ENCODE measurements at regions not wholly inside any gene's neighbourhood (a gene's known extent, or its start where the extent isn't known, plus 50 kb on each side); places are given as distances from the start of the nearest gene placed in this dataset.
"Not testable (repeated sequence)": the region's sequence is repeated elsewhere in the genome, so short reads cannot be mapped to it uniquely, and the experiment has no call there.

DNA sequence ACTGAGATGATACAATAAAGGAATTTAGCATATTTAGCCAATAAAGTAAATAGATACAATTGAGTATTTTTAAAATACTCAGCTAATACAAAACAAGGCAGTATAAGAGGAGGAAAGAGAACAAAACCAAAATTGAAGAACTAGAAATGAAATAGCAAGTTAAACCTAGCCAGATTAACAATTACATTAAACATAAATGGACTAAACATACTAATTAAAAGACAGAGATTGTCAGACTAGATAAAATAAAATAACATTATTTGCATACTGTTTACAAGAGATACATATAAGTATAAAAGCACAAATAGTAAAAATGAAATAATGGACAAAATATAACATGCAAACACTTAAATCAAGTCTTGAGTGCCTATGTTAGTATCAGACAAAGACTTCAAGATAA lies 517.7 kb upstream of the PHF14 start:
- TF ChIP-seq, protein P1, sequence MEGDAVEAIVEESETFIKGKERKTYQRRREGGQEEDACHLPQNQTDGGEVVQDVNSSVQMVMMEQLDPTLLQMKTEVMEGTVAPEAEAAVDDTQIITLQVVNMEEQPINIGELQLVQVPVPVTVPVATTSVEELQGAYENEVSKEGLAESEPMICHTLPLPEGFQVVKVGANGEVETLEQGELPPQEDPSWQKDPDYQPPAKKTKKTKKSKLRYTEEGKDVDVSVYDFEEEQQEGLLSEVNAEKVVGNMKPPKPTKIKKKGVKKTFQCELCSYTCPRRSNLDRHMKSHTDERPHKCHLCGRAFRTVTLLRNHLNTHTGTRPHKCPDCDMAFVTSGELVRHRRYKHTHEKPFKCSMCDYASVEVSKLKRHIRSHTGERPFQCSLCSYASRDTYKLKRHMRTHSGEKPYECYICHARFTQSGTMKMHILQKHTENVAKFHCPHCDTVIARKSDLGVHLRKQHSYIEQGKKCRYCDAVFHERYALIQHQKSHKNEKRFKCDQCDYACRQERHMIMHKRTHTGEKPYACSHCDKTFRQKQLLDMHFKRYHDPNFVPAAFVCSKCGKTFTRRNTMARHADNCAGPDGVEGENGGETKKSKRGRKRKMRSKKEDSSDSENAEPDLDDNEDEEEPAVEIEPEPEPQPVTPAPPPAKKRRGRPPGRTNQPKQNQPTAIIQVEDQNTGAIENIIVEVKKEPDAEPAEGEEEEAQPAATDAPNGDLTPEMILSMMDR (IDR thresholded peaks at IDR 0.05): no peak
- H3K4me3 ChIP-seq: no peak overlapping the region
- intact Hi-C loops (cut with DNase I): no loop called here
- H3K27me3 ChIP-seq: no peaks in the 10 kb centered on the region
- H3K9me3 ChIP-seq: no peaks in the 10 kb centered on the region
- H3K36me3 ChIP-seq: no peaks in the 10 kb centered on the region
- no peak for DNase-seq
- no peaks in the 10 kb centered on the region for H3K4me1 ChIP-seq (ENCODE audit: insufficient read depth)
- H3K27ac ChIP-seq: no peak overlapping the region

DNA sequence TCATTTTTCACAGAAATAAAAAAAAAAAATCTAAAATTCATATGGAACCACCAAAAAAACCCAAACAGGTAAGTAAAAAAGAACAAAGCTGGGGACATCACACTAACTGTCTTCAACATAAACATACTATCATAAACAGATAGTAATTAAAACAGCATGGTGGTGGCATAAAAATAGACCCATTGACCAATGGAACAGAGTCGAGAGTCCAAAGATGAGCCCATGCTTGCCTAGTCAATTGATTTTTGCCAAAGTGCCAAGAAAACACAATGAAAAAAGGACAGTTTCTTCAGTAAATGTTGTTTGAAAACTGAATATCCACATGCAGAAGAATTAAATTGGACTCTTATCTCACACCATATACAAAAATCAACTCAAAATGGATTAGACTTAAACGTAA lies 513.2 kb upstream of the PHF14 start:
- H3K27me3 ChIP-seq: no peaks in the 10 kb centered on the region
- WGBS, 3 donors: 86 to 91% (median 86%) methylated on average over 2 of the region's 2 CpGs
- intact Hi-C loops (cut with DNase I): no loop called here
- no peaks in the 10 kb centered on the region for H3K36me3 ChIP-seq
- no peak overlapping the region for H3K27ac ChIP-seq
- H3K4me1 ChIP-seq (ENCODE audit: insufficient read depth): no peaks in the 10 kb centered on the region
- no peak for TF ChIP-seq EP300 (IDR thresholded peaks at IDR 0.05)
- no peak for TF ChIP-seq POLR2A (IDR thresholded peaks at IDR 0.05)
- TF ChIP-seq, protein P1 (IDR thresholded peaks at IDR 0.05): no peak
- DNase-seq: no peak
- no peaks in the 10 kb centered on the region for H3K9me3 ChIP-seq
- no peak overlapping the region for H3K4me3 ChIP-seq

DNA sequence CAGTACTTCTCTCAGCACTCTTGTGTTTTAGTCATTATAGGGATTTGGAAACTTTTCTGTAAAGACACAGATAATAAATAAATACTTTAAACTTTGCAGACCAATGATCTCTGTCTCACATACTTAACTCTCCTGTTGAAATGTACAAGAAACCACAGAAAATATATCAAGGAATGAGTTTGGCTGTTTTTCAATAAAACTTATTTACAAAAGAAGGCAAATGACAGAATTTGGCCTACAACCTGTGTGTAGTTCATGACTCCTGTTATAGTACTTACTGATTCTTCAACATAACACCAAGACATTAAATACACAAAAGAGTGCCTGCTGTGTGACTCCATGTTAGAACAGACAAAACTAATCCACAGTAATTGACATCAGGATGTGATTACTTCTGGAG lies 510.0 kb upstream of the PHF14 start:
- Histone ChIP-seq H3K4me1 (ENCODE audit: insufficient read depth) (no peaks in the 10 kb centered on the region), H3K36me3 (no peaks in the 10 kb centered on the region), H3K27ac (no peak overlapping the region), H3K9me3 (no peaks in the 10 kb centered on the region), H3K4me3 (no peak overlapping the region), H3K27me3 (no peaks in the 10 kb centered on the region)
- no peak for DNase-seq
- TF ChIP-seq, protein P1 (IDR thresholded peaks at IDR 0.05): no peak
- no peak for TF ChIP-seq POLR2A (IDR thresholded peaks at IDR 0.05)
- TF ChIP-seq EP300 (IDR thresholded peaks at IDR 0.05): no peak
- intact Hi-C loops (cut with DNase I): no loop called here

DNA sequence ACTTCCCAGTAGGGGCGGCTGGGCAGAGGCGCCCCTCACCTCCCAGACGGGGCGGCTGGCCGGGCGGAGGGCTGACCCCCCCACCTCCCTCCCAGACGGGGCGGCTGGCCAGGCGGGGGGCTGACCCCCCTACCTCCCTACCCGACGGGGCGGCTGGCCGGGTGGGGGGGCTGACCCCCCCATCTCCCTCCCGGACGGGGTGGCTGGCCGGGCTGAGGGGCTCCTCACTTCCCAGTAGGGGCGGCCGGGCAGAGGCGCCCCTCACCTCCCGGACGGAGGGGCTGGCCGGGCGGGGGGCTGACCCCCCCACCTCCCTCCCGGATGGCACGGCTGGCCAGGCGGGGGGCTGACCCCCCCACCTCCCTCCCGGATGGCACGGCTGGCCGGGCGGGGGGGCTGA lies 508.1 kb upstream of the PHF14 start:
- H3K27ac ChIP-seq; H3K36me3 ChIP-seq; intact Hi-C loops (cut with DNase I); DNase-seq; H3K4me1 ChIP-seq (ENCODE audit: insufficient read depth); H3K4me3 ChIP-seq; H3K9me3 ChIP-seq; H3K27me3 ChIP-seq: not testable (repeated sequence)
- WGBS, 3 donors: no CpG with 5 or more reads among the region's 30 CpGs

DNA sequence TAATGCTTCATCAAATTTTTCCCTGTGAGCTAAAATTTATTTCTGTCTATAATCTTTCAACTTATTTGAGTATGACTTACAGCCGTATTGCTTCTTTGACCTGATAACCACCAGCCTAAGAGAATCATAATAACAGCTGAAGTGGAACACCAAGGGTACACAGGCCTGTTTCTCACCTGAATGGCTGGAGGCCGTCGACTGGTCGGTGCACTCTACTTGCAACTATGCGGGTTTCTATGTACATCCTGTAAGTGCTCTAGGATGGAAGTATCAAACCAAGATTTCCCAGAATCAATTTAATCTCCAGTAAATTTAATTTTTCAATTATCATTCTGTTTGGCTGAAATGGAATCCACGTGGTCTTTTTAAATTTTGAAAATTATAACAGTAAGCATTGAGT lies 504.8 kb upstream of the PHF14 start:
- intact Hi-C loops (cut with DNase I): no loop called here
- TF ChIP-seq POLR2A (IDR thresholded peaks at IDR 0.05) (no peak), EP300 (IDR thresholded peaks at IDR 0.05) (no peak)
- TF ChIP-seq, protein P1 (IDR thresholded peaks at IDR 0.05): no peak
- Histone ChIP-seq H3K36me3 (no peaks in the 10 kb centered on the region), H3K9me3 (no peaks in the 10 kb centered on the region), H3K4me1 (ENCODE audit: insufficient read depth) (no peaks in the 10 kb centered on the region), H3K4me3 (no peak overlapping the region), H3K27me3 (no peaks in the 10 kb centered on the region), H3K27ac (no peak overlapping the region)
- WGBS, 3 donors: 85 to 92% (median 91%) methylated on average over 6 of the region's 6 CpGs
- no peak for DNase-seq
